Aorta (tissue), 5 donors: ENCODE measurements at regions not wholly inside any gene's neighbourhood (a gene's known extent, or its start where the extent isn't known, plus 50 kb on each side); places are given as distances from the start of the nearest gene placed in this dataset.
"Not testable (repeated sequence)": the region's sequence is repeated elsewhere in the genome, so short reads cannot be mapped to it uniquely, and the experiment has no call there.

ENCODE experiments used
- ATAC-seq: fragments of 200-7000 bp; cut with Tn5 transposase; one replicate; pipeline ENCODE4 v1.9.1; 2022; ENCODE audit warnings: moderate library complexity; ENCODE audit not compliant: low FRiP score
- DNase-seq, 2 donors: peaks; one replicate each; pipeline ENCODE4 v3.0.0-alpha.2; 2020
- H3K27ac ChIP-seq, 2 donors: one replicate each; pipeline ENCODE4 v1.5.1; 2013; ENCODE audit warnings: low read length in 2 of 2, mild to moderate bottlenecking in 2 of 2, moderate library complexity in 2 of 2, control low read depth in 1 of 2, inconsistent platforms in 1 of 2, low read depth in 1 of 2
- H3K27me3 ChIP-seq, 2 donors: one replicate each; pipeline ENCODE4 v1.6.1; 2013; ENCODE audit warnings: control low read depth in 1 of 2, low read length in 1 of 2, mild to moderate bottlenecking in 1 of 2, moderate library complexity in 1 of 2; ENCODE audit not compliant: insufficient read depth in 2 of 2, control insufficient read depth in 1 of 2
- H3K36me3 ChIP-seq, 2 donors: one replicate each; pipeline ENCODE4 v1.6.1; 2013; ENCODE audit warnings: control low read depth in 1 of 2, low read length in 1 of 2, mild to moderate bottlenecking in 1 of 2; ENCODE audit not compliant: insufficient read depth in 2 of 2, control insufficient read depth in 1 of 2
- H3K4me1 ChIP-seq, 2 donors: one replicate each; pipeline ENCODE4 v1.6.1; 2013; ENCODE audit warnings: low read length in 2 of 2, control low read depth in 1 of 2, mild to moderate bottlenecking in 1 of 2, moderate library complexity in 1 of 2; ENCODE audit not compliant: insufficient read depth in 2 of 2, control insufficient read depth in 1 of 2
- H3K4me3 ChIP-seq, 2 donors: one replicate each; pipeline ENCODE4 v1.5.1; 2013; ENCODE audit warnings: low read length in 2 of 2, control low read depth in 1 of 2, mild to moderate bottlenecking in 1 of 2
- H3K9me3 ChIP-seq: one replicate; pipeline ENCODE4 v1.6.1; 2013; ENCODE audit warnings: mild to moderate bottlenecking, low read length; ENCODE audit not compliant: control insufficient read depth
- WGBS, 2 donors: extraction: QIAGEN DNeasy Blood & Tissue Kit; methylation state at CpG; one replicate each; pipeline ENCODE4 v1.1.7; 2013; 5-methylcytosine and 5-hydroxymethylcytosine counted together
- intact Hi-C, 2 donors: fragments of 100-400 bp; cut with DNase I; formaldehyde crosslinking; loops; one replicate each; pipeline versions ENCODE4 v1.14.2 to v1.15.0; 2022
- donor health status: healthy with polysubstance abuse.
- donor health status: Bipolar disorder and iron deficiency.
- donor health status: DM: no; HTN: no; CAD: no.
- donor health status: DM: no; HTN: no; CAD: no.
- donor health status: DM: yes; HTN: yes; CAD: no.

DNA sequence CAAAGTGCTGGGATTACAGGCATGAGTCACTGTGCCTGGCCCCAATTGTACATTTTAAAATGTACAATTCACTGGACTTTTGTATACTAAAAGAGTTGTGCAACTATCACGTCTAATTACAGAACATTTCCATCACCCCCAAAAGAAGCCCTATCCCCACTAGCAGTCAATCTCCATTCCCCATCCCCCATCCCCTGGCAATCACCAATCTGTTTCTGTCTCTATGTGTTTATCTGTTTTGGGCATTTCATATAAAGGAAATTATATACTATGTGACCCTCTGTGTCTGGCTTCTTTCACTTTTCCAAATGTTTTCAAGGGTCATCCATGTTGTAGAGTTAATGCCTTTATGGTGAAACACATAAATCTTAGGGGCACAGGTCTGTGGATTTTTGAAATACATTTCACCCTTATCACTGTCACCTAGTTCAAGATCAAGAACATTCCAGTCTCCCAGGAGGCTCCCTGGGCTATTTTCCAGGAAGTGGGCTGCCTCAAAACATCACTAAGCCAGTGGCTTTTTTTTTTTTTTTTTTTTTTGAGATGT is 129.2 kb downstream of the CRLF3 start:
- intact Hi-C loops, ATAC-seq, DNase-seq, H3K36me3 ChIP-seq, H3K4me1 ChIP-seq, H3K27me3 ChIP-seq, H3K9me3 ChIP-seq, H3K4me3 ChIP-seq, H3K27ac ChIP-seq: not testable (repeated sequence)
- 80 to 88% methylated on average over 1 of the region's 1 CpG for WGBS, 2 donors

DNA sequence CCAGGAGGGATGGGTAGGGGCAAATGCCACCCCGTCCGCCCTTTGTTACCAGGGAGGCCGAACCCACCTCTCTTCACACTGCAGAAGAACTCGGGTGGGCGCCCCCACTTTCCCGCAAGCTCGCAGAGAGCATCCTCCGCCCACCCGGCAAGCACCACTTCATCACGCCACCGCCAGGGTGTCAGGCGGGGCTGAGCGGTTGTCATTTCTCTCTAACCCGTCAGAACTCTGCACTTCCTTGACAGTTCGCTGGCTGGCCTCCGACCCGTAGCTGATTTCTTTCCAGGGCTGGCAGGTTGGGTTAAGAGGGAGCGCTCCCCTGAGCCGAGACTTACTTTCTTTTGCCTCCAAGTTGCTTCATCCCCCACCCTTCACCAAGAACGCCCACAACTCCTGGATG is 130.7 kb downstream of the CRLF3 start:
- WGBS, 2 donors, result 0 to 6% methylated on average over 17 to 20 of the region's 20 CpGs
- not testable (repeated sequence) for H3K4me3 ChIP-seq, ATAC-seq

DNA sequence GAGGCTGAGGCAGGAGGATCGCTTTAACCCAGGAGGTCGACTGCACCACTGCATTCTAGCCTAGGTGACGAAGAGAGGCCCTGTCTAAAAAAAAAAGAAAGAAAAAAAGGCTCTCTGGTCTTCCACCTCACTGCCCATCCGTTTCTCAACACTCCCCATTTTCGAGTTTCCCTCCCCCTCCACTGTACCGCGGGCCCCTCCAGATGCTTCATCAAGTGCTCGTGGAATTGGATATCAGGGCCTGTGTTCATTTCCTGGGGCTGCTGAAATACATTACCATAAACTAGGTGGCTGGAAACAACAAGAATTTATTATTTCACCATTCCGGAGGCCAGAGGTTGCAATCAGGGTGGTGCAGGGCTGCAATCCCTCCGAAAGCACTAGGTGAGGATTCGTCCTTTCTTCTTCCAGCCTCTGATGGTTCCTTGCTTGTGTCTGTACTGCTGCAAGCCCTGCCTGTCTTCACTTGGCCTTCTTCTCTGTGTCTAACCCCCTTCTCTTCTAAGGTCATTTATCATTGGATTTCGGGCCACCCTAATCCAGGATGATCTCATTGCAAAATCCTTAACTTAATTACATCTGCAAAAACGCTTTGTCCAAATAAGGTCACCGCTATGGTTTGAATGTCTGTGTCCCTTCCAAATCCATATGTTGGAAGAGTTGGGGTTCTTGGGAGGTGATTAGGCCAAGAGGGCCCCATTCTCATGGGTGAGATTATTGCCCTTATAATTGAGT is 135.1 kb downstream of the CRLF3 start:
- ATAC-seq, H3K4me3 ChIP-seq, H3K36me3 ChIP-seq, intact Hi-C loops, H3K27me3 ChIP-seq, DNase-seq, H3K27ac ChIP-seq, H3K9me3 ChIP-seq, H3K4me1 ChIP-seq: not testable (repeated sequence)
- 90 to 91% methylated on average over 14 of the region's 14 CpGs for WGBS, 2 donors

More for the DNA sequence above, 130.7 kb downstream of the CRLF3 start:
- DNase-seq, H3K36me3 ChIP-seq, intact Hi-C loops, H3K27me3 ChIP-seq, H3K9me3 ChIP-seq, H3K4me1 ChIP-seq, H3K27ac ChIP-seq: not testable (repeated sequence)

DNA sequence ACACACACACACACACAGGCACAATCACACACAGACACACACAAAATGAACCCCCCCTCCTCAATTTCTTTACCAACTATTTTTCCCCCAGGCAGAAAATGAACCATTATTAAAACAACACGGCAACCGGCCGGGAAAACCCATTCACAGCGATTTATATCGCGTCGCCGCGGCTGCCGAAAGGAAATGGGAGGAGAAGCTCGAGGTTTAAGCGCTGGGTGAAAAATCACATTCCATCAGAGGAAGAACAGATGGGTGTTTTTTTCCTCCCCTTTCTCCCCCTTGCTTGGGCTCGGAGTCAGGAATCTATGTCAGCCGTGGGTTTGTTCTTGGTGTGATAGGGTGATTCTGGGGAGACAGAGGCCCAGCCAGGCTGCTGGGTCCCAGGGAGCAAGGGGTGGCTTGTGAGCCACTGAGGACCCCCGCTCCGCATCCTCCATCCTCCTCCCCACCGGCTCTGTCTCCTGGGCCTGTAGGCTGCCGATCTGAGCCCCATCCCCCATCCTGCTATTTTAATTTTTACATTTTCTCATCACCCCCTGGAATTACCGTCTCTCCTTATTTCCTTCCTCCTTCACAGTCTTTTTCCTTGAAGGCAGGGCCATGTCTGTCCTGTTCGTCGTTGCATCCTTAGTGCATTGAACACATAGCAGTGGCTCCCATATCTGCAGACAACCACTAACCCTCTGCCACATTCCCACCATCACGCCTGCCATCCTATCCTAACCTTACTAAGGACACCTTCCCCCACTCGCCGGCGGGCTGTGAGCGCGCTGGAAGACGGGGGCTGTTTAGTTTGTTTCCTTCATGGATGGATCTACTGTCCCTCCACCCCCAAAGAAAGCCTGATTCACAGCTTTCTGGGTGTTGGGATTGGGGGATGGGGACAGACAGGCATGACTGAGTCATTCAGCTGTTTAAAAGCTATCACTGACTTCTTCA is 137.7 kb downstream of the CRLF3 start:
- H3K4me3 ChIP-seq, H3K27me3 ChIP-seq, H3K36me3 ChIP-seq, H3K4me1 ChIP-seq, DNase-seq, H3K9me3 ChIP-seq, ATAC-seq, intact Hi-C loops, H3K27ac ChIP-seq: not testable (repeated sequence)
- 33 to 35% methylated on average over 23 to 26 of the region's 28 CpGs for WGBS, 2 donors

DNA sequence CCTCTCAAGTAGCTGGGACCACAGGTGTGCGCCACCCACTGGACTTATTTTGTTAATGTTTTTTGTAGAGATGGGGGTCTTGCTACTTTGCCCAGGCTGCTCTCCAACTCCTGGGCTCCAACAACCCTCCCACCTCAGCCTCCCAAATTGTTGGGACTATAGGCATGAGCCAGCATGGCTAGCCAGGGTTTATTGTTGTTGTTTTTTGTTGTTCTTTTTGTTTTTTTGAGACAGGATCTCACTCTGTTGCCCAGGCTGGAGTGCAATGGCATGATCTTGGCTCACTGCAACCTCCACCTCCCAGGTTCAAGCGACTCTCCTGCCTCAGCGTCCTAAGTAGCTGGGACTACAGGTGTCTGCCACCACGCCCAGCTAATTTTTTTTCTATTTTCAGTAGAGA is 142.2 kb downstream of the CRLF3 start:
- intact Hi-C loops, H3K27me3 ChIP-seq, H3K27ac ChIP-seq, H3K36me3 ChIP-seq, H3K4me3 ChIP-seq, H3K4me1 ChIP-seq, H3K9me3 ChIP-seq, ATAC-seq, DNase-seq: not testable (repeated sequence)
- WGBS, 2 donors, result 97 to 98% methylated on average over 4 of the region's 4 CpGs

DNA sequence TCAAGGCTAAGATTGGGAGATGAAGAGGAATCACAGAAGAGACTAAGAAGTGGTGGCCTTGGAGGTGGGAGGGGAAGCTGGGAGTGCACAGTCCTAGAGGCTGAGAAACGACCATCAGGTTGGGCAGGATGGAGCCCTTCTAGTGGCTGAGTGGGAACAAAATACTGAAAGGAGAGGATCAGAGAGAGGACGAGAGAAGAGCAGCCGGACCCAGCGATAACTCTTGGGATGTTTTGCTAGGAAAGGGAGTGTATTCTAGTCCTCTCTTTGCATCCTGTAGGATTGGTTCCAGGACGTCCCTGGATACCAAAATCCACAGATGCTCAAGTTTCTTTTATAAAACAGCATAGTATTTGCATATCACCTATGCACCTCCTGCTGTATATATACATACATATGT is 143.8 kb downstream of the CRLF3 start:
- H3K36me3 ChIP-seq, H3K4me3 ChIP-seq, ATAC-seq, DNase-seq, H3K4me1 ChIP-seq, H3K27me3 ChIP-seq, H3K27ac ChIP-seq, H3K9me3 ChIP-seq, intact Hi-C loops: not testable (repeated sequence)
- WGBS, 2 donors, result 57 to 70% methylated on average over 3 to 5 of the region's 5 CpGs

DNA sequence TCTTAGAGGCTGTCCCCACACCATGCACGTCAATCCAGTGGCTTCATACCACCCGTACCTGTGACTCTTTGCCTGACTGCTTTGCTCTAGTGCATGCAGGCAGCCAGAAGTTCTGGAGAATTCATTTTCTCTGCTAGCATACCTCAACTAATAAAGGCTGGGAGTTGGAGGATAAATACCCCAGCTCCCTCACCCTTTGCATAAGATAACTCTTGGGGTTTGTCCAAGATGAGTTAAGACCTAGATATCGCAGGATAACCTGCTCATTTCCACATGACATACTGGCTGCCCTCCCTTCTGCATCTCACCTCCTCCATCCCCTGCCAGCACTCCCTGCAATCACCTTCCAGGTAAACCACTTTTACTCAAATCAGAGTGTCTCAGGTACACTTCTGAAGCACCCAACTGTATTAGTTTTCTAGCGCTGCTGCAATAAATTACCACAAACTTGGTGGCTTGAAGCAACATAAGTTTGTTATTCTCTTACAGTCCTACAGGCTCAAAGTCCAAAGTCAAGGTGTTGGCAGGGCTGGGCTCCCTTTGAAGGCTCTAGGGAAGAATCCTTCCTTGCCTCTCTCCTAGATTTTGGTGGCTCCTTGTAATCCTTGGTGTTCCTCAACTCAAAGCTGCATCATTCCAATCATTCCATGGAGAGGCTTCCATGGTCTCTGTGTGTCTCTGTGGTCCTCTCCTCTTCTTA is 146.8 kb downstream of the CRLF3 start:
- H3K9me3 ChIP-seq, result peaks cover 8% of the 10 kb centered on the region
- no peaks in the 10 kb centered on the region for H3K4me1 ChIP-seq
- DNase-seq (no peak), ATAC-seq (no peak)
- H3K27ac ChIP-seq, result no peak overlapping the region
- H3K27me3 ChIP-seq, result no peaks in the 10 kb centered on the region
- H3K36me3 ChIP-seq, result no peaks in the 10 kb centered on the region
- 88% methylated on average over 4 of the region's 4 CpGs for WGBS, 2 donors
- intact Hi-C loops, result no loop called here
- H3K4me3 ChIP-seq, result no peak overlapping the region

DNA sequence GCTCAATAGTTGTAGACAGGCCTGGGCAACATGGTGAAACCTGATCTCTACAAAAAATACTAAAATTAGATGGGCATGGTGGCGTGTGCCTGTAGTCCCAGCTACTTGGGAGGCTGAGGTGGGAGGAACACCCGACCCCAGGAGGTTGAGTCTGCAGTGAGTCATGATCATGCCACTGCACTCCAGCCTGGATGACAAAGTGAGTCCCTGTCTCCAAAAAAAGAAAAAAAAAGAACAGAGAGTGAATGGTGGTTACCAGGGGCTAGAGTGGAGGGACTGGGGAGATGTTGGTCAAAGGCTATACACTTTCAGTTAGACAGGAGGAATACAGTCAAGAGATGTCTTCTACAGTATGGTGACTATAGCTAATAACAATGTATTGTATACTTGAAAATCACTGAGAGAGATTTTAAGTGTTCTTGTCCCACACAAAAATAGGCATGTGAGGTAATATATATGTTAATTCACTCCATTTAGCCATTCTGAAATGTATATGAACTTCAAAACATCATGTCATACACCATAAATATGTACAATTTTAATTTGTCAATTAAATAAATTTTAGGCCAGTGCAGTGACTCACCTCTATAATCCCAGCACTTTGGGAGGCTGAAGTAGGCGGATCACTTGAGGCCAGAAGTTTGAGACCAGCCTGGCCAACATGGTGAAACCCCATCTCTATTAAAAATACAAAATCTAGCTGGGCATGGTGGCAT is 148.6 kb downstream of the CRLF3 start:
- H3K27me3 ChIP-seq, intact Hi-C loops, ATAC-seq, H3K36me3 ChIP-seq, DNase-seq, H3K9me3 ChIP-seq, H3K4me3 ChIP-seq, H3K27ac ChIP-seq, H3K4me1 ChIP-seq: not testable (repeated sequence)
- WGBS, 2 donors, result 84 to 95% methylated on average over 3 of the region's 3 CpGs
